GM19351 (cell line): ENCODE measurements at regions not wholly inside any gene's neighbourhood (a gene's known extent, or its start where the extent isn't known, plus 50 kb on each side); places are given as distances from the start of the nearest gene placed in this dataset.
"Not testable (repeated sequence)": the region's sequence is repeated elsewhere in the genome, so short reads cannot be mapped to it uniquely, and the experiment has no call there.

Source experiments
- ATAC-seq: cut with Tn5 transposase; IDR thresholded peaks from one replicate; pipeline ENCODE4 v1.9.1; 2021; ENCODE audit warnings: mild to moderate bottlenecking, moderate library complexity; ENCODE audit not compliant: unreplicated experiment

DNA sequence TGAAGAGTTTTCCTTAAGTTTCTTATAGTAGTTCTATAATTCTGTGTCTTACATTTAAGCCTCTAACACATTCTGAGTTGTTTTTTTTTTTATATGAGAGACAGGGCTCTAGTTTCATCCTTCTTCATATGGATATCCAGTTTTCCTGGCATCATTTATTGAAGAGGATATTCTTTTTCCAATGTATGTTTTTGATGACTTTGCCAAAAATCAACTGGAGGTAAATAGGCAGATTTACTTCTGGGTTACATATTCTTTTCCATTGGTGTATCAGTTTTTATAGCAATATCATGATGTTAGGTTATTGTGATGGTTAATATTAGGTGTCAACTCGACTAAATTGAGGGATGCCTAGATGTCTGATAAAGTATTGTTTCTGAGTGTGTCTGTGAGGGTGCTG, 650.7 kb upstream of the GRID2 start:
- ATAC-seq: no peak

DNA sequence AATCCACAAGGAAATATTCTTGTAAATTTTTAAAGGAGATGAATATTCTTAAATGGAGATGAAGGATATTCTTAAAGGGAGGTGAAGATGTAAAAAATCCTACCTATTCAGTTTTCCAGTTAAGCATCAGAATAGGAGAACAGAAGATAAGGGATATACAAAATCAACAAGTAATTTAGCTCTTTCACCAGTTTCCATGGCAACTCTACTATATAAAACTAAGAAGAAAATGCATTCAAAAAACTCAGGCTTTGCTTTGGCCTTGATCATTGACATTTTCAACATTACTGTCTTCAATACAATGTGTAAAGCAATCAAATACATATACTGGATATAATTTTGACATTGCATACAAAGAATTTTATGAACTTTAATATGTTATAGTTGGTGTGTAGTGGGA, 622.7 kb upstream of the GRID2 start:
- ATAC-seq: no peak

DNA sequence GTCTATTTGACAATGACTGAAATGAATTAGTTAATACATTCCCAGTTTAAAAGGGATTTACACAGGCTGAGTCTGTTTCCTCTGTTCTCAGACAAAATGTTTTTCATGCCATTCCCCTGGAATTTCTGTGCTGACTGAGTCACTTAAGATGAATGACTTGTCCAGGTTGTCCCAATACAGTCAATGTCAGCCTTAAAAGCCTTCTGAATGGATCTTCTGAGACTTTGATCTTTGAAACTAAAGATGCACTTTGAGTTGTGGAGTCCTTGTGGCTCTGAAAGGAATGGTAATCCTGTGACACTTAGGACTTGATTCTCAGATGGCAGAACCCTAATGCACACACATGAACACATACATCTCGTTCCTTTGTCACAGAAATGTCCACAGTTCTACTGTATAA, 622.2 kb upstream of the GRID2 start:
- no peak for ATAC-seq

GRCh38 chr4:91684955-91685354, 618.8 kb upstream of the GRID2 start:
- ATAC-seq: no peak

- no peak for ATAC-seq
These were observed 615.4 kb upstream of the GRID2 start for GRCh38 chr4:91688413-91688812.

- ATAC-seq: not testable (repeated sequence)
These were observed 604.1 kb upstream of the GRID2 start for GRCh38 chr4:91699691-91700090.

DNA sequence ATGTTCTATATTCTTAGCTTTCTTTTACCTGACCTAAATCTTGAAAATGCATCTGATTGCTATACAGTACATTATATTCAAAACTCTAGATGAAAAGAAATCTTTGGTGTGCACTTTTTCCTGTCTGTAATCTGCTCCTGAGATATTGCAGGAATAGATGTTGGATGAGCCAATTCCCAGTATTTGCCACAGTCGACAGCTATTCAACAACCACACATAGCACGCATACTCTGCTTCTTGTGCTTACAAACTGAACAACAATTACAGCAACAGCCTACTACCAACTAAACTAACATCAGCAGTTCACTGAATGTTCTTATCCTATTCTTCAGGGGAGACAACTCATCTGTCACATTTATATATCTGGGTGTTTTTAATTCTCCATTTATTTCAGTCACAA, 573.9 kb upstream of the GRID2 start:
- ATAC-seq: no peak

DNA sequence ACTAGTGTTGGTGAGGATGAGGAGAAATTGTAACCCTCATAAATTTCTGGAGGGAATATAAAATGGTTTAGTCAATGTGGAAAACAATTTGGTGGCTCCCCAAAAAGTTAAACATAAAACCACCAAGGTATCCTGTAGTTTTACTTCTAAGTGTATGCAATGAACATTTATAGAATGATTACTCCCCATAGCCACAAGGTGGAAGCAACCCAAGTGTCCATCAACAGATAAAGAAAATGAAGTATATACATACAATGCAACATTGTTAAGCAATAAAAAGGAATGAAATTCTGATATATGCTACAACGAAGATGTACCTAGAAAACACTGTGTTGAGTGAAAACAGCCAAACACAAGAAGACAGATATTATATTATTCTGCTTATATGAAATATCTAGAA, 569.1 kb upstream of the GRID2 start:
- ATAC-seq: no peak

- not testable (repeated sequence) for ATAC-seq
These were observed 564.9 kb upstream of the GRID2 start for GRCh38 chr4:91738831-91739230.

GRCh38 chr4:91746551-91746950, 557.2 kb upstream of the GRID2 start:
- ATAC-seq: no peak

GRCh38 chr4:91751961-91752360, 551.8 kb upstream of the GRID2 start:
- no peak for ATAC-seq

DNA sequence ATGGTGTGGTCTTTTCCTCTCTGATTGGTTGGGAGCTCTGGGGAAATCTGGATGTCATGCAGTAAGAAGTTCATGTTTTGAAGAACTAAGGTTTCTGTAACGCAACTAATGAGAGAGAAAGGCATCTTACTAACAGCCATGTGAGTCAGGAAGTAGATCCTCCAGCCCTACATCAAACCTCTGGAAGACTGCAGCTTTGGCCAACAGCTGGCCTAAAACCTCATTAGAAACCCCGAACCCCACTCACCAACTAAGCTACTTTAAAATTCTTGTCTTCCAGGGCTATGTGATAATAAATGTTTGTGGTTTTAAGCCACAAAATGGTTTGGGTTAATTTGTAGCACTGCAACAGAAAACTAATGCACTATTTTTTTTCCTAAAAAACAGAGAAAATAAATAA, 549.0 kb upstream of the GRID2 start:
- ATAC-seq: no peak

DNA sequence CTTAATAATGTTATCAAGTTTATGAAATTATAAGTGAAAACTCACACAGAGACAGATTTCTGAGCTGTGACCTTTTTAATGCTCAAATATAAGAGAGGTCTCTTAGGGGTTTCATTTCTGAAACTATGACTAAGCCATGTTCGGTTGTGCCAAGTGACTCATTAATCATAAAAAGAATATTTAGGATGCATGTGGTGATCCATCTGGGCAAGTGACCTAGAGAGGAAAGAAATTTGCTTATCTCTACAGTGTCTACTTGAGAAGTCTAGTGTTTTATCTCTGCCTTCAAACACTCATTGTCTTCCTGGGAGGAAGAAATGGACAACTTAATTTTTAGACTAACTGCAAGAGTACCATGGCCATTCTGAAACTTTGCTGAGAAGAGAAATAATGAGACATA, 545.3 kb upstream of the GRID2 start:
- ATAC-seq: no peak

DNA sequence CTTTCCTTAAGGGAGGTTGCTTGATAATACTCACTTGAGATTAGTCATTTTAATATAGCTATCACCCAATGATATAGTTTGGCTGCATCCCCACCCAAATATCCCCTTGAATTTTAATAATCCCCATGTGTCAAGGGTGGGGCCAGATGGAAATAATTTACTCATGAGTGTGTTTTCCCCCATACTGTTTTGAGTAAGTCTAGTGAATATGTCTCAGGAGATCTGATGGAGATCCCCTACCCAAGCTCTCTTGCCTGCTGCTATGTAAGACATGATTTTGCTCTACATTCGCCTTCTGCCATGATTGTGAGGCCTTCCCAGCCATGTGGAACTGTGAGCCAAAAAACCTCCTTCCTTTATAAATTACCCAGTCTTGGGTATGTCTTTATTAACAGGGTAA, 539.7 kb upstream of the GRID2 start:
- ATAC-seq: no peak

GRCh38 chr4:91769912-91770311, 533.9 kb upstream of the GRID2 start:
- ATAC-seq: no peak

DNA sequence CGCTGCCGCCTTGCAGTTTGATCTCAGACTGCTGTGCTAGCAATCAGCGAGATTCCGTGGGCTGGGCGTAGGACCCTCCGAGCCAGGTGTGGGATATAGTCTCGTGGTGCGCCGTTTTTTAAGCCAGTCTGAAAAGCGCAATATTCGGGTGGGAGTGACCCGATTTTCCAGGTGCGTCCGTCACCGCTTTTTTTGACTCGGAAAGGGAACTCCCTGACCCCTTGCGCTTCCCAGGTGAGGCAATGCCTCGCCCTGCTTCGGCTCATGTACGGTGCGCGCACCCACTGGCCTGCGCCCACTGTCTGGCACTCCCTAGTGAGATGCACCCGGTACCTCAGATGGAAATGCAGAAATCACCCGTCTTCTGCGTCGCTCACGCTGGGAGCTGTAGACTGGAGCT, 512.1 kb upstream of the GRID2 start:
- not testable (repeated sequence) for ATAC-seq

- ATAC-seq: no peak
These were observed 507.8 kb upstream of the GRID2 start for GRCh38 chr4:91795947-91796346.

DNA sequence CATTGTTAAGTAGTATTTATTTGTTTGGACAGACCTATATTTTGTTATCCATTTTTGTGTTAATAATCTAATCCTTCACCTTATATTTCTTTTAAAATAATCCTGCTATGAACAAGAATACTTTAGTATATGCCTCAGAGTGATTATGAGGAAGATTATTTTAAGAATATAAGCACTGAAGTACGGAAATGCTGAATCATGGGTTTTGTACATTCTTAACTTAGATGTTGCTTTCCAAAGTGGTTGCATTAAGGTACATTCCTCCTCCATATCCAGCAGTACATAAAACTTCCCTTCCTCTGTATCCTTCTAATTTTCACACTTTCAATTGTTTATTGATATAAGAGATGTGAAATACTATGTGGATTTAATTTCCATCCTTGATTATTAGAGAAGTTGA, 491.4 kb upstream of the GRID2 start:
- ATAC-seq: no peak

DNA sequence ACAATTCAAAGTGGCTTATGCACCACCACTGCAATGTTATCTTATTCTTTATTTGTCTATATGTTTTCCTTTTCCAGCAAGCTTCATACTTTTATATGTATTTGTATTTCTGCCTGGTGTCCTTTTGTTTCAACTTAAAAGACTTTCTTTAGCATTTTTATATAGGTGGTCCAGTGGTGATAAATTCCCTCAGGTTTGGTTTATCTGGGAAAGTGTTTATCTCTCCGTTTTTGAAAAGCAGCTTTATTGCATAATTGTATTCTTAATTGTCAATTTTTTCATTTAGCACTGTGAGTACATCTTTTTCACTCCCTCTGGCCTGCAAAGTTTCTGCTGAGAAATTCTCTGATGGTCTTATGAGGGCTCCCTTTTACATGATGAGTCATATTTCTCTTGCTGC, 479.0 kb upstream of the GRID2 start:
- no peak for ATAC-seq

DNA sequence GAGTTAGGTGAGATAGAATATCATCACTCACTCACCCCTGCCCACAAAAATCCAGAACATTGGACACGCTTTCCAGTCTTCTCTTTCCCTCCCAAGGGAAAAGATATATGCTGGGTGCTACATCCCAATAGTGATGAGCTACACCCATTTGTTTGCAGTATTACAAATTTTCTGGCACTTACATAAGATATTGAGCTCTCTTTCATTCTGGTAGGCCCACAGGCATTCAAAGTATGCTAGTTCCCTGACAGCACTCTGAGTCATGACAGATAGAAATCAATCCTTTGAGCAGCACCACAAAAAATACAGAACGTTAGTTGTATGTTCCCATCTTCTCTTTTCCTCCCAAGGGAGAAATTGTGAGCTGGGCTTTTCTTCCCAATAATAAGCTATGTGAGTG, 477.6 kb upstream of the GRID2 start:
- no peak for ATAC-seq

GRCh38 chr4:91827914-91828313, 475.9 kb upstream of the GRID2 start:
- no peak for ATAC-seq

GRCh38 chr4:91829531-91829930, 474.2 kb upstream of the GRID2 start:
- no peak for ATAC-seq

DNA sequence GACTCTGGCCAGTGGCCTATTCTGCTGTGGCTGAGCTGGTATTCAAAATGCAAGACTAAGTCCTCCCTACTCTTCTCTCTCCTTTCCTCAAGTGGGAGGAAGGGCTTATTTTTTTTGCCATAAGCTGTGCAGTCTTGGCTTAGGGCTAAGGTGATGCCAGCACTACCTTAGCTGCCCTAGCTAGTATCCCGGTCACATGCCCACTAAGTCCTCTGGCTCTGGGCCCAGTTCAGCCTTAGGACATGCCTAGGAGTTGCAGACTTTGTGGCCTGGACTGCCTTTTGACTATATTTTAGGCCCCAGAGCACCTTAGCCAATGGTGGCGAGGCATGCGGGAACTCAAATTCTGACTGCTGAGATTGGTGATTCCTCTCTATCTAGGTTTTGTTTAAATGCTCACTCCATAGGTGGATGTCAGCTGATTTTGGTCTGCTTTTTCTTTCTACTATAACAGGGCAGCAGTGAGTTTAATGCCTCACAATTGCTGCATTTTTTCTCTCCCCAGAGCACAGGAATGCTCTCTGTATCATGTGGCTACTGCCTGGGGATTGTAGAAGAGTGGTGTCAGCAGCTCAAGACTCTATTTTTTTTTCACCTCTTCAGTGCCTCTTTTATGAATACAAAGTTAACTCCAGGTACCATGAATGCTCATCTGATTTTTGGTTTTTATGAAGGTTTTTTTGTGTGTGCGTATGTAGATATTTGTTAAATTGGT, 472.9 kb upstream of the GRID2 start:
- no peak for ATAC-seq
